ENCODE measurements at regions not wholly inside any gene's neighbourhood (a gene's known extent, or its start where the extent isn't known, plus 50 kb on each side); places are given as distances from the start of the nearest gene placed in this dataset.

DNA sequence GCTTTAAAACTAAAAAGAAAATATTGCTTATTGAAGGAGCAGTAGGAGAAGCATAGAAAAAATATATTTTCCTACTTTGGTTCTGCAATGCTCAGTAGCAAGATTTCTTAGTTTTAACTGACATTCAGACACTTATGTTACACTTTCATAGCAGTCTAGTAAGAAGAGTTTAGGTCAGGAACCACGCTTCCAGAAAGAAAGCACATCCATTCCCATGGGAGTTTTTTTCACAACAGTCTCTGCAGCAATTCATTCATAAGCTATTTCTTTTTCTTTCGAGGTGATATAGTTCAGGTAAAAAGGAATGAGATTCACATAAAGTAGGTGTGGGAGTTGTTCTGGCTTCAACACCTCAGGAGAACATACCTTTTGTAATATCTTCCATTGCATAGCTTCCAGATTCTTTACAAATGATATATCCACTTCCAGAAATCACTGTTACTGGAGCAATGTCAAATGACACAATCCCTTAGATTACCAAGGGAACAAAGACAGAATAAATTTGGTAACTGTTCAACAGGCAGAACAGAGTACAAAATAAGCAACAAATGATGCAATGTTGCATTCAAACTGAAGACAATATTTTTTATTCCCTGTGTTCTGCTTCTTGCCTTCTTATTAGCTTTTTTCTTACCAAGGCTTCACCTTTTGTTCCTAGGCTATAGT is 95.2 kb upstream of the GULP1 start:
- H3K36me3 ChIP-seq (ENCODE audit: control insufficient read depth in 4 of 4, insufficient read depth in 3 of 4, low read depth in 1 of 4, low read length in 3 of 4) = no peaks in the 10 kb centered on the region
- no peak overlapping the region for H3K27ac ChIP-seq (ENCODE audit: low read depth in 1 of 2, low read length in 2 of 2)
- H3K4me1 ChIP-seq (ENCODE audit: control insufficient read depth in 4 of 4, insufficient read depth in 4 of 4, low read length in 3 of 4) = no peaks in the 10 kb centered on the region
- H3K4me3 ChIP-seq (ENCODE audit: low read depth in 1 of 3, low read length in 3 of 3) = no peak overlapping the region
- TF ChIP-seq HNF4A (conservative IDR thresholded peaks at IDR 0.05) (no peak), FOXA2 (IDR thresholded peaks at IDR 0.05) (no peak), GABPA (IDR thresholded peaks at IDR 0.05 in 1 of 2, conservative IDR thresholded peaks at IDR 0.05 in 1 of 2) (no peak), HNF4G (IDR thresholded peaks at IDR 0.05) (no peak)
- no peak overlapping the region for H3K9ac ChIP-seq (ENCODE audit: low read depth in 1 of 2, low read length in 2 of 2)
- DNase-seq (ENCODE audit: low spot score) = no peak
- no peaks in the 10 kb centered on the region for H3K9me3 ChIP-seq (ENCODE audit: control insufficient read depth in 4 of 4, low read length in 3 of 4)
- no peaks in the 10 kb centered on the region for H3K27me3 ChIP-seq (ENCODE audit: control insufficient read depth in 4 of 4, insufficient read depth in 4 of 4, low read length in 3 of 4)
- 80% methylated on average over 2 of the region's 2 CpGs for WGBS

DNA sequence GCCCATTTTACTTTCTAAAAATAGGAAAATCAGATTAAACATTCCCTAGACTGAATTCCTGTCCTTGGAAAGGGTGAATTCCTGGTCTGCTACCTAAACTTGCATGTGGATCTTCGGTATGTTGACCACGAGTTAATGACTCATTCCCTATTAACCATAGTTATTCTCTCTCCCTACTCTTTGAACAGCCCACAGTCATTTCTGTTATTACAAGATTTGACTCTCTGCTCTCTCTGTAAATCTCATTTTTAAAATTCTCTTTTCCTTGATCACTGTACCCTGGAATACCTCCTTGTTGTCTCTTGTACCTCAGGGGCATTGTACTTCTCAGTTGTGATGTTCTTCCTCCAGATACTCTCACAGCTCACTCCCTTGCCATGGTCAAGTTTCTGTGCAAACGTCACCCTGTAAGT is 92.0 kb upstream of the GULP1 start:
- DNase-seq (ENCODE audit: low spot score) = no peak
- H3K9ac ChIP-seq (ENCODE audit: low read depth in 1 of 2, low read length in 2 of 2) = no peak overlapping the region
- H3K27ac ChIP-seq (ENCODE audit: low read depth in 1 of 2, low read length in 2 of 2) = no peak overlapping the region
- no peaks in the 10 kb centered on the region for H3K4me1 ChIP-seq (ENCODE audit: control insufficient read depth in 4 of 4, insufficient read depth in 4 of 4, low read length in 3 of 4)
- WGBS = 75% methylated on average over 3 of the region's 3 CpGs
- no peaks in the 10 kb centered on the region for H3K9me3 ChIP-seq (ENCODE audit: control insufficient read depth in 4 of 4, low read length in 3 of 4)
- no peak for TF ChIP-seq GABPA (IDR thresholded peaks at IDR 0.05 in 1 of 2, conservative IDR thresholded peaks at IDR 0.05 in 1 of 2)
- no peak for TF ChIP-seq NR2F2 (IDR thresholded peaks at IDR 0.05)
- TF ChIP-seq EGR1 (IDR thresholded peaks at IDR 0.05; ENCODE audit: low read depth in 2 of 2) = no peak
- no peak for TF ChIP-seq FOXA1 (IDR thresholded peaks at IDR 0.05)
- TF ChIP-seq JUND (IDR thresholded peaks at IDR 0.05) = no peak
- TF ChIP-seq, protein P1, sequence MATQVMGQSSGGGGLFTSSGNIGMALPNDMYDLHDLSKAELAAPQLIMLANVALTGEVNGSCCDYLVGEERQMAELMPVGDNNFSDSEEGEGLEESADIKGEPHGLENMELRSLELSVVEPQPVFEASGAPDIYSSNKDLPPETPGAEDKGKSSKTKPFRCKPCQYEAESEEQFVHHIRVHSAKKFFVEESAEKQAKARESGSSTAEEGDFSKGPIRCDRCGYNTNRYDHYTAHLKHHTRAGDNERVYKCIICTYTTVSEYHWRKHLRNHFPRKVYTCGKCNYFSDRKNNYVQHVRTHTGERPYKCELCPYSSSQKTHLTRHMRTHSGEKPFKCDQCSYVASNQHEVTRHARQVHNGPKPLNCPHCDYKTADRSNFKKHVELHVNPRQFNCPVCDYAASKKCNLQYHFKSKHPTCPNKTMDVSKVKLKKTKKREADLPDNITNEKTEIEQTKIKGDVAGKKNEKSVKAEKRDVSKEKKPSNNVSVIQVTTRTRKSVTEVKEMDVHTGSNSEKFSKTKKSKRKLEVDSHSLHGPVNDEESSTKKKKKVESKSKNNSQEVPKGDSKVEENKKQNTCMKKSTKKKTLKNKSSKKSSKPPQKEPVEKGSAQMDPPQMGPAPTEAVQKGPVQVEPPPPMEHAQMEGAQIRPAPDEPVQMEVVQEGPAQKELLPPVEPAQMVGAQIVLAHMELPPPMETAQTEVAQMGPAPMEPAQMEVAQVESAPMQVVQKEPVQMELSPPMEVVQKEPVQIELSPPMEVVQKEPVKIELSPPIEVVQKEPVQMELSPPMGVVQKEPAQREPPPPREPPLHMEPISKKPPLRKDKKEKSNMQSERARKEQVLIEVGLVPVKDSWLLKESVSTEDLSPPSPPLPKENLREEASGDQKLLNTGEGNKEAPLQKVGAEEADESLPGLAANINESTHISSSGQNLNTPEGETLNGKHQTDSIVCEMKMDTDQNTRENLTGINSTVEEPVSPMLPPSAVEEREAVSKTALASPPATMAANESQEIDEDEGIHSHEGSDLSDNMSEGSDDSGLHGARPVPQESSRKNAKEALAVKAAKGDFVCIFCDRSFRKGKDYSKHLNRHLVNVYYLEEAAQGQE (IDR thresholded peaks at IDR 0.05) = no peak
- TF ChIP-seq, protein P2, sequence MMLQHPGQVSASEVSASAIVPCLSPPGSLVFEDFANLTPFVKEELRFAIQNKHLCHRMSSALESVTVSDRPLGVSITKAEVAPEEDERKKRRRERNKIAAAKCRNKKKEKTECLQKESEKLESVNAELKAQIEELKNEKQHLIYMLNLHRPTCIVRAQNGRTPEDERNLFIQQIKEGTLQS (IDR thresholded peaks at IDR 0.05) = no peak
- TF ChIP-seq, protein P3, sequence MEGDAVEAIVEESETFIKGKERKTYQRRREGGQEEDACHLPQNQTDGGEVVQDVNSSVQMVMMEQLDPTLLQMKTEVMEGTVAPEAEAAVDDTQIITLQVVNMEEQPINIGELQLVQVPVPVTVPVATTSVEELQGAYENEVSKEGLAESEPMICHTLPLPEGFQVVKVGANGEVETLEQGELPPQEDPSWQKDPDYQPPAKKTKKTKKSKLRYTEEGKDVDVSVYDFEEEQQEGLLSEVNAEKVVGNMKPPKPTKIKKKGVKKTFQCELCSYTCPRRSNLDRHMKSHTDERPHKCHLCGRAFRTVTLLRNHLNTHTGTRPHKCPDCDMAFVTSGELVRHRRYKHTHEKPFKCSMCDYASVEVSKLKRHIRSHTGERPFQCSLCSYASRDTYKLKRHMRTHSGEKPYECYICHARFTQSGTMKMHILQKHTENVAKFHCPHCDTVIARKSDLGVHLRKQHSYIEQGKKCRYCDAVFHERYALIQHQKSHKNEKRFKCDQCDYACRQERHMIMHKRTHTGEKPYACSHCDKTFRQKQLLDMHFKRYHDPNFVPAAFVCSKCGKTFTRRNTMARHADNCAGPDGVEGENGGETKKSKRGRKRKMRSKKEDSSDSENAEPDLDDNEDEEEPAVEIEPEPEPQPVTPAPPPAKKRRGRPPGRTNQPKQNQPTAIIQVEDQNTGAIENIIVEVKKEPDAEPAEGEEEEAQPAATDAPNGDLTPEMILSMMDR (IDR thresholded peaks at IDR 0.05; ENCODE audit: low read depth, low read length, missing input control) = no peak
- no peak for TF ChIP-seq HNF4A (conservative IDR thresholded peaks at IDR 0.05)
- TF ChIP-seq SP1 (IDR thresholded peaks at IDR 0.05) = no peak
- TF ChIP-seq HNF4G (IDR thresholded peaks at IDR 0.05) = no peak
- no peak for TF ChIP-seq TAF1 (conservative IDR thresholded peaks at IDR 0.05)
- H3K27me3 ChIP-seq (ENCODE audit: control insufficient read depth in 4 of 4, insufficient read depth in 4 of 4, low read length in 3 of 4) = no peaks in the 10 kb centered on the region
- no peaks in the 10 kb centered on the region for H3K36me3 ChIP-seq (ENCODE audit: control insufficient read depth in 4 of 4, insufficient read depth in 3 of 4, low read depth in 1 of 4, low read length in 3 of 4)
- no peak overlapping the region for H3K4me3 ChIP-seq (ENCODE audit: low read depth in 1 of 3, low read length in 3 of 3)

Measured in liver (tissue), 8 donors.